ENCODE measurements at regions not wholly inside any gene's neighbourhood (a gene's known extent, or its start where the extent isn't known, plus 50 kb on each side); places are given as distances from the start of the nearest gene placed in this dataset.

DNA sequence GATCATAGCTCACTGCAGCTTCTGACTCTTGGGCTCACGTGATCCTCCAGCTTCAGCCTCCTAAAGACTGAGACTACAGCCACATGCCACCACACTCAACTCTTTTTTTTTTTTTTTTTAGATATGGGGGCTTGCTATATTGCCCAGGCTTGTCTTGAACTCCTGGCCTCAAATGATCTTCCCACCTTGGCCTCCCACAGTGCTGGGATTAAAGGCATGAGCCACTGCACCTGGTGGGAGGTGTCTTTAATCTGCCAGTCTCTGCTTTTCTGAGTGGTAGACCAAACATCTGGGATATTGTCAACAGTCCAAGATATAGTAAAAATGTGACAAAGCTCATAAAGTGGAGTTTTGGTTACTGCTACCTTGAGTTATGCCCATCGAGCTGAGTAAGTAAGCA, 104.9 kb upstream of the FOXP2 start:
- H3K27me3 ChIP-seq (ENCODE audit: control insufficient read depth in 3 of 3, insufficient read depth in 3 of 3, low read length in 2 of 3): no peaks in the 10 kb centered on the region
- ATAC-seq (ENCODE audit: insufficient read depth, low FRiP score): no peak
- H3K9me3 ChIP-seq (ENCODE audit: control insufficient read depth in 4 of 4, insufficient read depth in 3 of 4, low read length in 3 of 4): no peaks in the 10 kb centered on the region
- no peak overlapping the region for H3K4me3 ChIP-seq
- TF ChIP-seq, protein P1, sequence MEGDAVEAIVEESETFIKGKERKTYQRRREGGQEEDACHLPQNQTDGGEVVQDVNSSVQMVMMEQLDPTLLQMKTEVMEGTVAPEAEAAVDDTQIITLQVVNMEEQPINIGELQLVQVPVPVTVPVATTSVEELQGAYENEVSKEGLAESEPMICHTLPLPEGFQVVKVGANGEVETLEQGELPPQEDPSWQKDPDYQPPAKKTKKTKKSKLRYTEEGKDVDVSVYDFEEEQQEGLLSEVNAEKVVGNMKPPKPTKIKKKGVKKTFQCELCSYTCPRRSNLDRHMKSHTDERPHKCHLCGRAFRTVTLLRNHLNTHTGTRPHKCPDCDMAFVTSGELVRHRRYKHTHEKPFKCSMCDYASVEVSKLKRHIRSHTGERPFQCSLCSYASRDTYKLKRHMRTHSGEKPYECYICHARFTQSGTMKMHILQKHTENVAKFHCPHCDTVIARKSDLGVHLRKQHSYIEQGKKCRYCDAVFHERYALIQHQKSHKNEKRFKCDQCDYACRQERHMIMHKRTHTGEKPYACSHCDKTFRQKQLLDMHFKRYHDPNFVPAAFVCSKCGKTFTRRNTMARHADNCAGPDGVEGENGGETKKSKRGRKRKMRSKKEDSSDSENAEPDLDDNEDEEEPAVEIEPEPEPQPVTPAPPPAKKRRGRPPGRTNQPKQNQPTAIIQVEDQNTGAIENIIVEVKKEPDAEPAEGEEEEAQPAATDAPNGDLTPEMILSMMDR (IDR thresholded peaks at IDR 0.05; ENCODE audit: control extremely low read depth, extremely low read depth): no peak
- H3K9ac ChIP-seq (ENCODE audit: insufficient read depth in 1 of 2, low read length in 2 of 2): no peak overlapping the region
- no peak overlapping the region for H3K27ac ChIP-seq (ENCODE audit: low read depth in 1 of 2, low read length in 1 of 2)
- H3K4me1 ChIP-seq (ENCODE audit: control insufficient read depth in 5 of 5, insufficient read depth in 5 of 5, low read length in 5 of 5): peaks cover 0 to 1% (median 0%) of the 10 kb centered on the region in 5 donors
- WGBS, 2 donors: 74 to 94% methylated on average over 2 of the region's 2 CpGs
- DNase-seq: no peak
- H3K36me3 ChIP-seq (ENCODE audit: control insufficient read depth in 4 of 4, insufficient read depth in 4 of 4, low read length in 4 of 4): no peaks in the 10 kb centered on the region

DNA sequence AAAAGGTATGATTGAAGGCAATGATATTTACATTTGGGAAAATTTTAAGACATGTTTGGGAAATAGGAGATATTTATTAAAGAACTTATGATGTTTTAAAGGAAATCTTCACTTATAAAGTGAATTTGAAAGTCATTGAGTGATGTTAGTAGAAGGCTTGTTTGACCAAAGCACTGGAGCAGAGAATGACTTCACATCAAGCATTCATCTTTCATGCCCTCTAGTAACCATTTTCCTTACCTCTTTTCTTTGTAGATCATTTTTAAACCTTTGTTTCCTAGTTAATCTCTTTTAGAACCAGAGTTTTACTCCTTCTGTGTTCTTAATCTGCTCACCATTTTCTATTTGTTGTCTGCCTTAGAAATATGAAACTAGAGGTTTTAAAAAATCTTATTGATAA, 111.3 kb upstream of the FOXP2 start:
- no peak overlapping the region for H3K27ac ChIP-seq (ENCODE audit: low read depth in 1 of 2, low read length in 1 of 2)
- no peaks in the 10 kb centered on the region for H3K4me1 ChIP-seq (ENCODE audit: control insufficient read depth in 5 of 5, insufficient read depth in 5 of 5, low read length in 5 of 5)
- no peak overlapping the region for H3K4me3 ChIP-seq
- DNase-seq (no peak), ATAC-seq (ENCODE audit: insufficient read depth, low FRiP score) (no peak)
- H3K36me3 ChIP-seq (ENCODE audit: control insufficient read depth in 4 of 4, insufficient read depth in 4 of 4, low read length in 4 of 4): no peaks in the 10 kb centered on the region
- no peaks in the 10 kb centered on the region for H3K9me3 ChIP-seq (ENCODE audit: control insufficient read depth in 4 of 4, insufficient read depth in 3 of 4, low read length in 3 of 4)
- H3K27me3 ChIP-seq (ENCODE audit: control insufficient read depth in 3 of 3, insufficient read depth in 3 of 3, low read length in 2 of 3): no peaks in the 10 kb centered on the region
- no peak overlapping the region for H3K9ac ChIP-seq (ENCODE audit: insufficient read depth in 1 of 2, low read length in 2 of 2)
- TF ChIP-seq, protein P1 (IDR thresholded peaks at IDR 0.05; ENCODE audit: control extremely low read depth, extremely low read depth): no peak

DNA sequence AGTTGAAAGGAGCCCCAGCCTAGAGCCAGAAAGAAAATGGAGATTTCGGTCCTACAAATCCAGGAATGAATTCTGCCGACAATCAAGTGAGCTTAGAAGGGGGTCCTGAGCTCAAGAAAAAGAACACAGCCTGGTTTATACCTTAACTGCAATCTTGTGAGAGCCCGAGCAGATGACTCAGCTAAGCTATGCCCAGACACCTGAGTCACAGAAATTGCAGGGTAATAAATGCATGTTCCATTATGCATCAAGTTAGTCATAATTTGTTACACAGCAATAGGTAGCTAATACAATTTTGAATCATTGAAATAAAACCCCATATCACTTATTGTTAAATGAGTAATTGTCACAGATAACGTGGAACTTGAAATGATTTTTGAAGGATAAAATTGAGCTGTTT, 111.8 kb upstream of the FOXP2 start:
- H3K27me3 ChIP-seq (ENCODE audit: control insufficient read depth in 3 of 3, insufficient read depth in 3 of 3, low read length in 2 of 3): no peaks in the 10 kb centered on the region
- H3K4me3 ChIP-seq: no peak overlapping the region
- H3K9ac ChIP-seq (ENCODE audit: insufficient read depth in 1 of 2, low read length in 2 of 2): no peak overlapping the region
- no peaks in the 10 kb centered on the region for H3K4me1 ChIP-seq (ENCODE audit: control insufficient read depth in 5 of 5, insufficient read depth in 5 of 5, low read length in 5 of 5)
- TF ChIP-seq, protein P1 (IDR thresholded peaks at IDR 0.05; ENCODE audit: control extremely low read depth, extremely low read depth): no peak
- DNase-seq (no peak), ATAC-seq (ENCODE audit: insufficient read depth, low FRiP score) (no peak)
- H3K27ac ChIP-seq (ENCODE audit: low read depth in 1 of 2, low read length in 1 of 2): no peak overlapping the region
- no peaks in the 10 kb centered on the region for H3K9me3 ChIP-seq (ENCODE audit: control insufficient read depth in 4 of 4, insufficient read depth in 3 of 4, low read length in 3 of 4)
- WGBS, 2 donors: 91% methylated on average over 4 of the region's 4 CpGs
- H3K36me3 ChIP-seq (ENCODE audit: control insufficient read depth in 4 of 4, insufficient read depth in 4 of 4, low read length in 4 of 4): no peaks in the 10 kb centered on the region

DNA sequence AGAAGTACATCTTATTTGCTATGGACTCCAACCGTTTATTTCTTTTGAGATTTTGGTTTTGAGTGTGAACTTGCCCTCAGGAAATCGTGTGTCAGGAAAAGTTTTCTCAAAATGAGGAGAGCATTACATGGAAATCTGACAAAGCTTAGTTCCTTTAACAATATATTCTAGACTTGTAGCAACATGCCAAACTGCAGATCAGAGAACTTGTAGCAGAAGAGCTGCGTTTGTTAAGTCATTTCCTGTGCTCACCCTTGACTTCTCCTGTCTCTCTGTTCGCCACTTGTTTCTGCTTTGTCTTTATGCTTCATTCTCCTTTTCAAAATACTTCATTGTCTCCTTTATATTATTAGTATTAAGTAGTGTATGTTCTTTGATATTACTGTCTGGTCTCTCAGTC, 116.6 kb upstream of the FOXP2 start:
- DNase-seq (no peak), ATAC-seq (ENCODE audit: insufficient read depth, low FRiP score) (no peak)
- Histone ChIP-seq H3K27ac (ENCODE audit: low read depth in 1 of 2, low read length in 1 of 2) (no peak overlapping the region), H3K4me3 (no peak overlapping the region), H3K9ac (ENCODE audit: insufficient read depth in 1 of 2, low read length in 2 of 2) (no peak overlapping the region), H3K4me1 (ENCODE audit: control insufficient read depth in 5 of 5, insufficient read depth in 5 of 5, low read length in 5 of 5) (no peaks in the 10 kb centered on the region), H3K27me3 (ENCODE audit: control insufficient read depth in 3 of 3, insufficient read depth in 3 of 3, low read length in 2 of 3) (no peaks in the 10 kb centered on the region), H3K36me3 (ENCODE audit: control insufficient read depth in 4 of 4, insufficient read depth in 4 of 4, low read length in 4 of 4) (no peaks in the 10 kb centered on the region), H3K9me3 (ENCODE audit: control insufficient read depth in 4 of 4, insufficient read depth in 3 of 4, low read length in 3 of 4) (peaks cover 0 to 2% (median 0%) of the 10 kb centered on the region in 4 donors)
- WGBS, 2 donors: 29 to 58% methylated on average over 4 of the region's 4 CpGs
- TF ChIP-seq, protein P1 (IDR thresholded peaks at IDR 0.05; ENCODE audit: control extremely low read depth, extremely low read depth): no peak

Measured in lung (tissue), 11 donors.